Activated CD4-positive, alpha-beta T cell treated with anti-CD3 and anti-CD28 coated beads for 4 hours (primary cell): ENCODE measurements at regions not wholly inside any gene's neighbourhood (a gene's known extent, or its start where the extent isn't known, plus 50 kb on each side); places are given as distances from the start of the nearest gene placed in this dataset.

Experiments
- DNase-seq, 2 donors: peaks; one replicate each; pipeline ENCODE4 v3.0.0-alpha.2; 2020

DNA sequence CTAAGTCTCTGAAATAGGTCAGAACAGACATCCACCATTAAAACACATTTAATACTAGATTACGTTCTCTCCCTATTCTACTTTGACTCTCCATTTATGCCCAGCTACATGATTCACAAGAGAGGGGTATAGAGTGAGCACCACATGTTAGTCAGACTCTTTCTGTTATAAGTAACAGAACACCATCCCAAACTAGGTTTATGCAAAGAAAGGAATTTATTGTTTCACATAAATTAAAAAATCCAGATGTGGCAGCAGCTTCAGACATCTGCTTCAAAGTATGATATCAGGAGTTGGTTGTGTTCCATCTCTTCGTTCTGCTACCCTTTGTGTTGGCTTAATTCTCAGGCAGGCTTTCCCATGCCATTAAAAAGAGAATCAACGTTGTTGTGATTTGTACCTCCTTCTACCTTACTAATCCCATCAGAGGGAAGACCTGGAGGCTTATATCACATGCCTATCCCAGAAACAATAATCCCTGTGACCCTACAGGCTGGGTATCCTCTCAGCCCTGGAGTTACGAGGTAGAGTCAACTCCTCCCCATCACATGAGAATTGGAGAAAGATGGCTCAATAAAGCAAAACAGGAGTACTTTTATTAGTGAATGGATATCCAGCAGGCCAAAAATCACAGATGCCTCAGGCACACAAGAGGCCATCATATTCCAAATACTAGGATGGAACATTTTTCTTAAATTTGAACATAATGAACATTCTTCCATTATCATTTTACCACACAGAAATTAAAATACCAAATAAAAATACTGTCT lies 163.2 kb downstream of the SLC7A11 start:
- no peak for DNase-seq

DNA sequence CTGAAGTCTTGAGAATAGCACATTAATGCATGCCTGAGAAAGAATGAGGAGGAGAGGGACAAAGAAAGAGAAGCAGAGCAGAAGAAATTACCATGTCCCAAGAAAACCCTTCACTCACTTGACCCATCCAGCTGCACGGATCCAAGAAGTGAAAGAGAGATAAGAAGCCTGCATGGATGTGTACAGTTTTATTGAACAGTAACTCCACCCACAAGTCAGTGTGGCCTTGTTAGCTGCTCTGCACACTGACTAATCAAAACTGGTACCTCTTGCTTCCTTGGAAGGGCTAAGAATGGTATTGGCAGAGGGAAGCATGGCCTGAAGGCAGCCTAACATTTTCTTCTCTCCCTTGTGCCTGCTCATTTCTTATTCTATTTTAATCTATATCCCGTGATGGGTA lies 163.9 kb downstream of the SLC7A11 start:
- DNase-seq = no peak

DNA sequence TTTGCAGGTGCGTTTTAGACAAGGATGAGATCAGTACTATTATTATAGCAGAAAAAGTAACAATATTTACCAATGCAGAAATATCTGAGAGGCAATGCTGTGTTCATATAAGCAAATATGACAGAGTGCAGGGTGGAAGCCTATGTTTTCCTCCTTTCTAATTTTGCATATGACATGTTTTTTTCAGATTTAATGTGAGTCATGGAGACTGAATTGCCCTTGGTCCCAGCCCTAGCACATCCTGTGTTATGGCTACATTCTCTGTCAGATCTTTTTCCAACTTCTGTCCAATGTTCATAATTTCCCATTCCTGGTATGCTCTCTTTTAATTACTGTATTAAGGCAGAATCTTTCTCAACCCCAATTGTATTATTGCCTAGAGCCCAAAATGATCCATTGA lies 165.6 kb downstream of the SLC7A11 start:
- DNase-seq = no peak

DNA sequence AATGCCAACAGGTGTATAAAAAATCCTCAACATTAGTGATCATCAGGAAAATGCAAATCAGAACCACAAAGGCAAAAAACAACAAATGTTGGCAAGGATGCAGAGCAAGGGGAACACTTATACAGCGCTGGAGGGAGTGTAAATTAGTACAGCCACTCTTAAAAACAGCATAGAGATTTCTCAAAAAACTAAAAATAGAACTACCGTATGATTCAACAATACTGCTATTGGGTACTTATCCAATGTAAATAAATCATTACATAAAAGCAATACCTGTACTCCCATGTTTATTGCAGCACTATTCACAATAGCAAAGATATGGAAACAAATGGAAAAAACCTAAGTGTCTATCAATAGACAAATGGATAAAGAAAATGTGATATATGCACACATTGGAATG lies 171.3 kb downstream of the SLC7A11 start:
- DNase-seq = no peak

DNA sequence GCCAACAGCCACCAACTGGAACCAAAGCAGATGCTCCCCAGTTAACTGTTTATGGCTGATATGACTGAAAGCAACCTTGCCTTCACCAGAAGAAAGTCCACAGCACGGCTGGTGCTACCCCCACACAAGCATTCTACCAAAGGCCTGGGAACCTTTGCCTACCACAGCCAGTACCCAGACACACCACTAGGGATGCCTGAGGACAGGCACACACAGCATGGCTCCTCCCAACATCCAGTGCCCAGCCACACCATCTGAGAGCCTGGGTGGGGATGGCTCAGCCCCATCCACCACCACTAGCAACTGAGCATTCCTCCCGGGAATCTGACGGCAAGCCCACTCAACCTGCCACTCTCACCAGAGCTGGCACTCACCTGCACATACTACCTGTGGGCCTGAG lies 178.6 kb downstream of the SLC7A11 start:
- no peak for DNase-seq

DNA sequence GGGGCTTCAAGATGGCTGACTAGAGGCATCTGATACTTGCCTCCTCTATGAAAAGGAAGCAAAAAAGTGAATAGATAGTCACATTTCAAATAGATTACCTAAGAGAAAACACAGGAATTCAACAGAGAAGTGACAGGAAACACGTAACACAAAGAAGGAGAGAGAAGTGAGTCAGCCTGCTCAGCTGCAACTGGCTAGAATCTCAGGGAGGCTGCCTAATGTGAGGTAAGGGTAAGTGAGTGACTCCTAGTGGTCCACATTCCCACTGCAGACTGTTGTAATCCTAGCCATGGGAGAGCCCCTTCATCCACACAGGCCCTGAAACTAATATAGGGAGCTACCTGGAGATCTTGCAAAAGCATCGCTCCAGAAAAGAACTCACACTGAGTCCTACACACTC lies 179.2 kb downstream of the SLC7A11 start:
- DNase-seq = no peak

DNA sequence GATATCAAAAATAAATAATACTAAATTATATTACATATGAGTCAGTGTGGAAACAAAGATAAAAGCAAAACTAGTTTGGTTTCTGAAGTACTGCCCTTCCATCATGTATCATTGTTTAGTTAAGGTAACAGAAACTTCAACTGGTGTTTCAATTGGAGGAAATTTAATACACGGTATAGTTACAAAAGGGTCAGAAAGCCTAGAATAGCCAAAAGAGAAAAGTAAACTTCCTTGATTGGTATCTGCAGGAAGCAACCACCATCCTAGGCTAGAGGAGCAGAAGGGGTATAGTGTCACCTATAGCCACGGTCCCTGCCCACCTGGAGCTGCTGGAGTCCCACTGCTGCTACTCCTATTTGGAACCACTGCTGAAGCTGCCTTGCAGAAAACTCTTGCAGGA lies 185.6 kb downstream of the SLC7A11 start:
- no peak for DNase-seq

DNA sequence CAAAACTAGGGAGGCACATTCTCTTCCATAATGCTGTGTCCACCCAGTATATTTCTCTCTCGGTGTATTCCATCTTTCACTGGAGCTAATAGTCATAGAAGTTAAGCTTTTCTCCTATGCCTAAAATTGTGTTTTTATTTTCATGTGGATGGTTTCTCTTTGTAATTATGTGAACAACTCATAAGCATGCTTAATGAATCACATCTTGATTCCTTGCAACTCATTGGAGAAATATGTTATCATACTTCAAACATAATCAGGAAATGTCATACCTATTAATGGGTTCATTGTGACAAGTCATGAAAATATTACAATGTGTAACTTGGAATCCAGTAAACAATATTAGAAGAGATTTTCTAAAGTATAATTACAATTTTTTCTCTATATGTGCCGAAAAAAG lies 186.3 kb downstream of the SLC7A11 start:
- no peak for DNase-seq

DNA sequence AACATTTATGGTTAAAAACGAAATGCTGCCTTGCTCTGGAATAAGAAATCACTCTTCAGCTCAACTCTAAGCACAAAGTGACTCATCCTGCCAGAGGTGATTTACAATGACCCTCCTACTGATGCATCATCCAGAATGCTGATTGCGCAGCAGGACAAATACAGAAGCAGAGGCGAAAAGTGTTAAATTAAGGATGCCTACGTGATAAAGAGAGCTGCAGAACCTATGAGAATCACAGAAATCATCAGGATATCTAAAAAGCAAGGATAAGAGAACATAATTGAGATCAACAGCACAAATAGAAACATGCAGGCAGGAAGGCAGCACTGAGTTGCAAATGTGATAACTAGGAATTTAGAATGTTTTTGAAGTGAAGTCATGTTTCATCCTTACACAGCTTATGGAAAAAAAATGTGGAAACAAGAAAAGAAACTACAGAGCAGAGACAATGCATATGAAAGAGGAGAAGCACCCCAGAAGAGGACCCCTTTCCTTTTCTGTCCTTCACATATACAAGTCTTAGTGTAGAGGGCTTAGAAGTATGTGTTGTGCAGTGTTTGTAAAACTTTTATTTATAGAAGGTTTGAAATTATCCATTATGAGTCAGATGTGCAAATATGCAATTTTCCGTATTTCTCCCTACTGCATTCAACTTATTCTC lies 188.4 kb downstream of the SLC7A11 start:
- no peak for DNase-seq

DNA sequence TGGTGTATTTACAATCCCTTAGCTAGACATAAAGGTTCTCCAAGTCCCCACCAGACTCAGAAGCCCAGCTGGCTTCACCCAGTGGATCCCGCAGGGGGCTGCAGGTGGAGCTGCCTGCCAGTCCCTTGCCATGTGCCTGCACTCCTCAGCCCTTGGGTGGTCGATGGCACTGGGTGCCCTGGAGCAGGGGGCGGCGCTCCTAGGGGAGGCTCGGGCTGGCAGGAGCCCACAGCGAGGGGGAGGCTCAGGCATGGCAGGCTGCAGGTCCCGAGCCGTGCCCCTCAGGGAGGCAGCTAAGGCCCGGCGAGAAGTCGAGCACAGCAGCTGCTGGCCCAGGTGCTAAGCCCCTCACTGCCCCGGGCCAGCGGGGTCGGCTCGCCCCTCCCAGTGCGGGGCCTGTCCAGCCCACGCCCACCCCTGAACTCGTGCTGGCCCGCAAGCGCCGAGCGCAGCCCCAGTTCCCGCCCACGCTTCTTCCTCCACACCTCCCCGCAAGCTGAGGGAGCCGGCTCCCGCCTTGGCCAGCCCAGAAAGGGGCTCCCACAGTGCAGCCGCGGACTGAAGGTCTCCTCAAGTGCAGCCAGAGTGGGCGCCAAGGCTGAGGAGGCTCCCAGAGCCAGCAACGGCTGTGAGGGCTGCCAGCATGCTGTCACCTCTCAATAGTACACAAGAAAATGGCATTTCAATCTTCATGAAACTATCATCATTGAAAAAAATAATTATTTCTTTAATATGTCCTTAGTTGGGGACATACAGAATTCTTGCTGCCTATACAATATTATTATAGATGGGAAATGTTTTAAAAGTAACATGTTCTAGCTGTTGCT lies 189.1 kb downstream of the SLC7A11 start:
- no peak for DNase-seq

DNA sequence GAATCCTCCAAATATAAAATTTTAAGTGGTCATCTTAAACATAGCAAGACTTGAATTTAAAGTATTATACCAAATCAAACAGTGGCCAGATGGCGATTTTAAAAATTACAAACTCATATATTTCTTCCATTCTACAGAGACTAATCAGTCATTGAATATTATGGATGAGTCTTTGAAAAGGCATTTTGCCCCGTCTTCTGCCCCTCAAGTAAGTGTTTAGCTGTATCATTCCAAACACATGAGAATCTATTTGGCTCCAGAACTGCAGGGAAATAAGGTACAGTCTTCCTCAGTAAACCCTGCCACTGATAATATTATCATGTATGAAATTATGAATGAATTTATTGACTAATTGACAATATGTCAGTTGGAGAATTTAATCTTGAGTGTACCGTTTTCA lies 191.0 kb downstream of the SLC7A11 start:
- no peak for DNase-seq

DNA sequence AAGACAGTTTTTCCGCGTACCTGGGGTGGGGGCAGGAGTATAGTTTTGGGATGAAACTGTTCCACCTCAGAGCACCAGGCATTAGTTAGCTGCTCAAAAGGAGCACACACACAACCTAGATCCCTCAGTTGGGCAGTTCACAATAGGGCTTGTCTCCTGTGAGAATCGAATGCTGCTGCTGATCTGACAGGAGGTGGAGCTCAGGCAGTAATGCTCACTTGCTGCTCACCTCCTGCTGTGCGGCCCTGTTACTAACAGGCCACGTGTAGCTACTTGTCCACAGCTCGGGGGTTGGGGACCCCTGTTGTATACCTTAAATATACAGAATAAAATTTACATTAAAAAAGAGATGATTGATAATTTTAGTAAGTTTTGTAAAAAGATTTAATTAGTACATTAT lies 191.5 kb downstream of the SLC7A11 start:
- DNase-seq = no peak

DNA sequence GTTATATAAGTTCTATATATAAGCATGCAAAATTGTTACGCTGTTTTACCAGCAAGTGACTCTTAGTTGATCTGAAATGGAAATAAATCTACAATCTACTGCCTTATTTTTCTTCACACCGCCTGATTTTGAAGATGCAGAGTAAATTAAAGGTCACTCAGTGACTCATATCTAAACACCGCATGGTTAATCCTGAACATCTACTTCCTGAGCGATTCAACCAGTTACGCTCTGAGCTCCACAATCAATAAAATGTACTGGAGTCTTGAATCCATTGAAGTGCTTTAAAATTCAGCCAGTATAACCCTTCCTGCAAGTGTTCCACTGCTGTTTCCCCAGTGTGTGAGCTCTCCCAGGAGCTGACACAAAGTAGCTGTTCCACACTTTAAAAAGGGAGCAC lies 192.8 kb downstream of the SLC7A11 start:
- DNase-seq = no peak

DNA sequence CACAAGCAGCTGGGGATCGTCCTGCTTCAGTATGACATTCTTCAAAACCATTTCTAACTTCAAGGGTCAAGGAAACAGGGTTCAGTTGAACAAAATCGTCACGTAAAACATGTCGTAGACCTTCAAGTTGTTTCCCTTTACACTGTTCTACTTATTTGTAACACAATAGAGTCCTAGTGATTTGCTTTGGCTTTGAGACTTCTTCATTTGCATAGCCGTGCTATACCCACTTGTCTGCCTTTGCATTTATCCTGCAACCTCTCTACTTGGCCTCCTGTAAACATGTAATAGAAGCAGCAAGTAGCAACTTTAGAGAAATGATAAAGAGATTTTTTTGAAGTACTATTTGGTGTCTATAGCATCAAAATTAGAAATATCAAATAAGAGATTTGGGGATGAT lies 194.9 kb downstream of the SLC7A11 start:
- DNase-seq = no peak

DNA sequence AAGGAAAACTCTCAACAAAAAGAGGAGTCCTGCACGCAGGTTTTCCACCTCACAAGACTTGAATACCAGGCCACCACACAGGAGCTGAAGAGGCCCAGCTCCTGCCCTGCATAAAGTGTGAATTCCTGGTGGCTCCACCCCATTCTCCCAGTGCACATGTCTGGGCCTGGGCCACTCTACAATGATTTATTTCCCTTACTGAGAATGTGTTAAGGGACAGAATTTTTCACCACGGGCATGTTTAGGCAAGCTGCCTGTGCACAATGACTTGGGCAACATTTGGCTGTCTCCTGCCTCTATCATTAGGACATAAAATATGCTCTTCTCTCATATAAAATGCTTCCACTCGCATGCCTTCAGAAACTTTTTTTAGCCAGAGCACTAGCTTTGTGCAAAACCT lies 197.1 kb downstream of the SLC7A11 start:
- DNase-seq = no peak

DNA sequence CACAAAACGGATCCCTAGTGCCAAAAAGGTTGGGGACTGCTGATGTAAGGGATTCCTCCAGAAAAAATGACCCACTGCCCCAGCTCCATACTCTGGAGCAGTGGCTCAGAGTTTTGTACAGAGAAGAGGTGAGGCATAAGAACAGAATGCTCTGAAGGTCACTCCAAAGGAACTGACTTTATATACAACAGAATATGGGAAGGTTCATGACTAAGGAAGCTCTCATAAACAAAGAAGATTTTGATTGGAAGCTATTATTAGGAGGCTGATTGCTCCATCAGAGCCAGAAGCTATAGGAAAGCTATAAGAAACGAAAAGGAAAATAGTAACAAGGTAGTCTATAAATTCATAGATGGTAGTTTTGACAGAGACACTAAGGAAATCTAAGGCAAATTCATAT lies 203.1 kb downstream of the SLC7A11 start:
- no peak for DNase-seq

DNA sequence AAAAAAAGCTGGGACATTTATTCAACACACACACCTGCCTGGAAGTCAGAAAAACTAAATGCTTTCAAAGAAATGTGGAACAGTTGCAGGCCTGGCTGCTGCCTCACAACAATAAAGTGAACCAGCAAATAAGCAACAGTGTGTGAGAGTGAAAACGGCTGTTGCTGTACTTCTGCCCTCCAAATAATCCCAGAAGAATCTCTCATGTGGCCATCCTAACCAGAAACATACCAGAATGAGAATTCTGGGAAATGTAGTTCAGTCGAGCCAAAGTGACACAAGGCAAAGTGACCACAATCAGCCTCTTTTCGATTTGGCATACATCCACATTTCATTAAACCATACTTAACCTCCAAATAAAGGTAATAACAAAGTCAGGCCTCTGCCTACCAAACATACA lies 204.5 kb downstream of the SLC7A11 start:
- no peak for DNase-seq

DNA sequence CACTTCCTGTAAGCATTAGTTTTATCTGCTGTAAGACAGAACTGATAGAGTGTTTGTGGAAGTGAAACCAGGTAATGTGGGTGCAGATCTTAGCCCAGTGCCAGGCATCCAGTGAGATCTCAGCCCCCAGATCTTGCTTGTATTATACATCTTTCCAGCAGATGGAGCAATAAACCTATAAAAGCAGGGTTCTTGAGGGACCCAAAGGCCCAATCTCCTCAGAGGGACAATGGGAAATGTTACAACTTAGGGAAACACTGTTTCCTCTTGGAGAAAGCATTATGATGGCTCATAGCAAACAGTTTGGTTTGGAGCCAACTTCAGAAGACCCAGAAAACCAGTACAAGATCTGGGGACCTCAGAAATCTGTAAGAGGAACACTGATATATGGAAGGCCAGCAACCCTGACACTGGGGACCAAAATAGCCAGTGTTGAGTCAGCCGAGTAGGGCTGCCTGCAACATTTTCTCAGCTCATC lies 206.3 kb downstream of the SLC7A11 start:
- no peak for DNase-seq

DNA sequence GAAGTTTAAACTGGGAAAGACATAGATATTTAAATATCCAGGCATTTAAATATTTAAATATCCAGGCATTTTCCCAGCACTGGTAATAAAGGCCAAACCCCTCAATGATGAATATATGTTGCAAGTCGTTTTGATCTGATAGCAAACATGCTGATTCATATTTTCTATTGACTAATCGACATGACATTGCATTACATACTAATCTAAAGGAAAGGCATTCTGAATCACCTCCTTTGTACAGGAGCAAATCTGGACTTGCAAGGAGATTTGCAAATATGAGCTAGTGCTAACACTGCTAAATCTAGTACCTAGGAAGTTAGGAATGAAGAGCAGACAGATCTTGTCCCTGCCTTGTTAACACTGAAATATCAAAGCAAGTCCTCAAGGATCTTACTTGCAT lies 207.3 kb downstream of the SLC7A11 start:
- no peak for DNase-seq

DNA sequence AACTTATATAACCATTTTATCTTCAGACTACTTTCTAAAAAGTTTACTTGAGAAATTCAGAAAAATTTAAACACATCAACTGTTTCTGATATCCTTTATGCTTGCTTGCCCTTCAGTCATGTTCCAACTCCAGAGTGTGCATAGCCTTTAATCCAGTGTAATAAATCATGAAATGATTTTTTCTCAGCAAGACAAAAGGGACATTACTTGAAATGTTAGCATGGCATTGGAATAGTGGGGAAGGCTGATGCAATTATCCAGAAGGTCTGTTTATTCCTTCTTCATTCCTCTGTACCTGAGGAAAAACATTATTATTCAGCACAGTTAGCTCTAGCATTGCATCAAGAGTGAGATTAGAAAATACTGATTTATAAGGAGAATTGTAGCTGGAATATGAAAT lies 209.9 kb downstream of the SLC7A11 start:
- DNase-seq = no peak

DNA sequence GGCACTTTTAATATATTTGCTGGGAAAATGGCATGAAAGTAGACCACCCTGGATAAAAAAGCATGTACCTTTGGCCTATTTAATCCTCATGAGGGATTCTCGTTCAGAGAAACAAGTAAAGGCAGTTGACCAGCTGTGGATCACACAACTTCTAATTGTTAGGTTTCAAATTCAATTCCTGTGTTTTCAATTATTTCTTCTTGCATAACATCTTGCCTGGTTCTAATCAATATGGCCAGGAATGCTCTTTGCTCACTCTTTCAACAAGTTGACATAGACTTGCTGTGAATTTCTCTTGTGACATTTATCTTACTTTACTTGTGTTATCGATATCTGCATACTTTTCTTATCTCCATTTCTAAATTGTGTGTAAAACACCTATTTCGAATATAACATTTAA lies 211.8 kb downstream of the SLC7A11 start:
- no peak for DNase-seq

DNA sequence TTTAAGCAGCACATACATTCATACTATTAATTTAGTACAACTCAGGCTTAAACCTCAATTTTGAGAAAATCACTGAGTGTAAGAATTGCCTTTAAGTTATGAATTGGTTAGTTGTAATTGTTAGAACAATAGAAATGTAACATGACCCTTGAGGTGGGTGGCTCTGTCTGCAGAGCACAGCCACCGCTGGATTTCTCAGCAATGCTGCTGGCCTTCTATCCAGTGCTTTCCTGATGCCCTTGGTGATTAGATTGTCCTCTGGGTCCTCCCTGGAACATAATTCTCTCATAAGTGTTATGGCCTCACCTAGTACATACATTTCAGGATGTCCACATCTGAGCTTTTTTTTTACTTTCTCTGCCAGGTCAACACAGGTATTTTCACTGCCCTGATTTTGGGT lies 213.2 kb downstream of the SLC7A11 start:
- DNase-seq = no peak

DNA sequence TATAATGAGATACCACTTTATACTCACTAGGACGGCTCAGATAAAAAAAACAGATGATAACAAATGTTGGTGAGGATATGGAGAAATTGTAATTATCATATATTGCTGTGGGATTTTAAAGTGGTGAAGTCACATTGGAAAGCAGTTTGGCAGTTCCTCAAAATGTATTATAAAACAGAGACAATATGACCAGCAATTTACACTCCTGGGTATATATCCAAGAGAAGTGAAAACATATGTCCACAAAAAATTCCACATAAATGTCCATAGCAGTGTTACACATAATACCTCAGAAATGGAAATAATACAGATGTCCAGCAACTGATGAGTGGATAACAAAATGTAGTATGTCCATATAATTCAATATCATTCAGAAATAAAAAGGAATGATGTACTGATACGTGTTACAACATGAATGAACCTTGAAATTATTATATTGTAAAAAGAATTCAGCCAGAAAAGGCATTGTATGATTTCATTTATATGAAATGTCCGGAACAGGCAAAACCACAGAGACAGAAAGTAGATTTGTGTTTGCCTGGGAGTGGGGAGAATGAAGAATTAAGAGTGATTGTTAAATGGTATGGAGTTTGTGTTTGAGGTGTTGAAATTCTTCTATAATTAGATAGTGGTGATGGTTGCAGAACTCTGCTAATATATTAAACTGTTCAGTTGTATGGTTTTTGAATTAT lies 220.9 kb downstream of the SLC7A11 start:
- no peak for DNase-seq
